Stomach (tissue), 8 donors: ENCODE measurements at regions not wholly inside any gene's neighbourhood (a gene's known extent, or its start where the extent isn't known, plus 50 kb on each side); places are given as distances from the start of the nearest gene placed in this dataset.
A peak's percentile ranks its signal among the peaks of the same experiment; 100 is the strongest.

Experiments used
- DNase-seq, 2 donors: peaks; one replicate each; pipeline versions ENCODE4 v3.0.0 to v3.0.0-alpha.2; 2013 to 2019
- H3K27ac ChIP-seq, 5 donors: fragments of 200-600 bp in 4 of 5; sonication (generic) in 4 of 5; one replicate each; pipeline ENCODE4 v1.5.1; 2013 to 2019; ENCODE audit warnings: mild to moderate bottlenecking in 1 of 5, moderate library complexity in 1 of 5
- H3K27me3 ChIP-seq, 3 donors: fragments of 200-600 bp; sonication (generic); one replicate each; pipeline ENCODE4 v1.5.1; 2017 to 2019; ENCODE audit warnings: mixed run types in 1 of 3
- H3K36me3 ChIP-seq, 4 donors: fragments of 200-600 bp; sonication (generic); 1 replicate in 3 of 4; 2 replicates in 1 of 4; pipeline ENCODE4 v1.5.1; 2016 to 2019
- H3K4me1 ChIP-seq, 4 donors: fragments of 200-600 bp; sonication (generic); one replicate each; pipeline ENCODE4 v1.5.1; 2016 to 2019
- H3K4me3 ChIP-seq, 4 donors: fragments of 200-600 bp; sonication (generic) in 3 of 4; one replicate each; pipeline ENCODE4 v1.5.1; 2016 to 2019; ENCODE audit warnings: mild to moderate bottlenecking in 1 of 4
- H3K9me3 ChIP-seq, 4 donors: fragments of 200-600 bp; sonication (generic); one replicate each; pipeline ENCODE4 v1.5.1; 2016 to 2019
- CTCF ChIP-seq, 7 experiments: fragments of 450-650 bp in 4 of 7; fragments of 200-600 bp in 3 of 7; sonication (generic) in 3 of 7; IDR thresholded peaks; one replicate each; pipeline ENCODE4 v1.5.1; 2016 to 2019; ENCODE audit warnings: antibody characterized with exemption in 7 of 7, control low read depth in 2 of 7, mild to moderate bottlenecking in 1 of 7
- EP300 ChIP-seq: sonication (generic); formaldehyde crosslinking; IDR thresholded peaks from one replicate; pipeline ENCODE4 v1.6.1; 2017; ENCODE audit warnings: antibody characterized with exemption
- POLR2A ChIP-seq, 4 donors: fragments of 450-650 bp; IDR thresholded peaks; one replicate each; pipeline ENCODE4 v1.6.1; 2016; ENCODE audit warnings: antibody characterized with exemption in 4 of 4, control low read depth in 2 of 4, mild to moderate bottlenecking in 1 of 4, moderate library complexity in 1 of 4
- POLR2AphosphoS5 ChIP-seq, 3 donors: sonication (generic); formaldehyde crosslinking; IDR thresholded peaks; one replicate each; pipeline ENCODE4 v1.6.1; 2016; ENCODE audit warnings: antibody characterized with exemption in 3 of 3
- WGBS, 5 donors: extraction: QIAGEN DNeasy Blood & Tissue Kit in 3 of 5; methylation state at CpG; one replicate each; pipeline versions ENCODE4 v1.1.5 to v1.1.7; 2013 to 2018; 5-methylcytosine and 5-hydroxymethylcytosine counted together
- intact Hi-C: fragments of 100-400 bp; cut with DNase I; formaldehyde crosslinking; loops from one replicate; pipeline ENCODE4 v1.15.1; 2023; ENCODE audit warnings: low total_unique reads
- donor health status: healthy with polysubstance abuse.
- donor health status: Bipolar disorder and iron deficiency.
- donor health status: healthy.

DNA sequence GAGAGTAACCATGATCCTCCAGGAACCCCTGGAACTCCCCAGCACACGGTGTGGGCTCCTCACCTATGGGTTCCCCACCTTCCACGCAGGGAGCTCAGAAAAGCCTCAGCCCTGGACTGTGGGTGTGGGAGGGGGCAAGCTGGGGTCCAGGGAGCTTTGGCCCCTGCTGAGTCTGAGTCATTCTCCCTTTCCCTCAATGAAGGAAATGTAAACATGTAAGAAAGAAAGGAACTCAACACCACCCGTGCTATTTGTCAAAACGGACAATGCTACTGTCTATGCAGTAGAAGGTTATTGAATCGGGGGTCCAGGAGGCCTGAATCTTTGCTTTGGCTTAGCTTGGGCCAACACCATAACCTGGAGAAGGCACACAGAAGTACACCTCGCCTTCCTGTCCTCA lies 222.8 kb downstream of the PMP22 start:
- H3K9me3 ChIP-seq, result no peaks in the 10 kb centered on the region
- H3K4me1 ChIP-seq, result no peaks in the 10 kb centered on the region
- intact Hi-C loops, result no loop called here
- H3K27me3 ChIP-seq, result peaks cover 0 to 4% (median 0%) of the 10 kb centered on the region in 3 donors
- TF ChIP-seq EP300 (no peak), POLR2A (IDR thresholded peaks at IDR 0.05) (no peak), CTCF (IDR thresholded peaks at IDR 0.05) (no peak), POLR2AphosphoS5 (IDR thresholded peaks at IDR 0.05) (no peak)
- DNase-seq, result no peak
- H3K36me3 ChIP-seq, result no peaks in the 10 kb centered on the region
- no peak overlapping the region for H3K27ac ChIP-seq
- 46 to 66% (median 53%) methylated on average over 6 of the region's 6 CpGs for WGBS, 5 donors
- no peak overlapping the region for H3K4me3 ChIP-seq

- H3K4me1 ChIP-seq, result no peaks in the 10 kb centered on the region
- no peaks in the 10 kb centered on the region for H3K36me3 ChIP-seq
- intact Hi-C loops, result no loop called here
- no peak for DNase-seq
- H3K27me3 ChIP-seq, result peaks cover 0 to 8% (median 0%) of the 10 kb centered on the region in 3 donors
- H3K9me3 ChIP-seq, result no peaks in the 10 kb centered on the region
- no peak overlapping the region for H3K27ac ChIP-seq
- TF ChIP-seq POLR2A (IDR thresholded peaks at IDR 0.05) (no peak), CTCF (IDR thresholded peaks at IDR 0.05) (no peak), POLR2AphosphoS5 (IDR thresholded peaks at IDR 0.05) (no peak), EP300 (no peak)
- WGBS, 5 donors, result 83 to 89% (median 88%) methylated on average over 1 of the region's 1 CpG
- H3K4me3 ChIP-seq, result no peak overlapping the region
Observed at GRCh38 chr17:15039366-15039765, 225.8 kb downstream of the PMP22 start.

GRCh38 chr17:15038656-15039055 lies 226.5 kb downstream of the PMP22 start:
- intact Hi-C loops, result no loop called here

DNA sequence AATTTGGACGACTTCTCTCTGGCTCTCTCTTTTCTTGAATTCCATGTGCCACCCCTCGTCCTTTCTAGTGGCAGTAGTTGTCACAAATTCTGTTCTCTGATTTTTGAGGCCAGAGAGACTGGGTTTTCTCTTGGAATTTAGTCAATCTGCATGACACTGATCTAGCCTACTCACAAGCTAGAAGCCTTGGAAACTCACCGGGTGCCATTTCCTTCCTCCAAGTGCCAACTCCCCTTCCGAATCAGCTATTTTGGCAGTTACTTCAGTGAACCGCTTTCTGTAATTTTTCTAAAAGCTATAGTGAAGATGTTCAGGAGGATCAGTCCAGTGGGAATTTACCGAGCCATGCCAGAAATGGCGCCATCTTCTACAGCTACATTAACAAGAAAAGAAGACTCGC lies 228.9 kb downstream of the PMP22 start:
- no peak for DNase-seq
- TF ChIP-seq CTCF (IDR thresholded peaks at IDR 0.05) (no peak), EP300 (no peak), POLR2A (IDR thresholded peaks at IDR 0.05) (no peak), POLR2AphosphoS5 (IDR thresholded peaks at IDR 0.05) (no peak)
- H3K27me3 ChIP-seq, result peaks cover 0 to 16% (median 0%) of the 10 kb centered on the region in 3 donors

More at GRCh38 chr17:15038656-15039055, 226.5 kb downstream of the PMP22 start:
- Histone ChIP-seq H3K9me3 (no peaks in the 10 kb centered on the region), H3K36me3 (no peaks in the 10 kb centered on the region), H3K27ac (no peak overlapping the region), H3K4me3 (no peak overlapping the region), H3K27me3 (peaks cover 0 to 10% (median 0%) of the 10 kb centered on the region in 3 donors), H3K4me1 (no peaks in the 10 kb centered on the region)
- peak in 1 of 2 donors; percentile 49 for DNase-seq
- WGBS, 5 donors, result 34 to 40% (median 37%) methylated on average over 5 of the region's 5 CpGs
- TF ChIP-seq CTCF (IDR thresholded peaks at IDR 0.05) (no peak), POLR2A (IDR thresholded peaks at IDR 0.05) (no peak), EP300 (no peak), POLR2AphosphoS5 (IDR thresholded peaks at IDR 0.05) (no peak)

More for the DNA sequence above, 228.9 kb downstream of the PMP22 start:
- H3K9me3 ChIP-seq, result no peaks in the 10 kb centered on the region
- H3K4me3 ChIP-seq, result no peak overlapping the region
- no peaks in the 10 kb centered on the region for H3K36me3 ChIP-seq
- H3K4me1 ChIP-seq, result no peaks in the 10 kb centered on the region
- WGBS, 5 donors, result 69 to 84% (median 79%) methylated on average over 7 to 8 of the region's 8 CpGs
- intact Hi-C loops, result no loop called here
- H3K27ac ChIP-seq, result no peak overlapping the region
